ENCODE measurements at regions not wholly inside any gene's neighbourhood (a gene's known extent, or its start where the extent isn't known, plus 50 kb on each side); places are given as distances from the start of the nearest gene placed in this dataset.
"Not testable (repeated sequence)": the region's sequence is repeated elsewhere in the genome, so short reads cannot be mapped to it uniquely, and the experiment has no call there.

DNA sequence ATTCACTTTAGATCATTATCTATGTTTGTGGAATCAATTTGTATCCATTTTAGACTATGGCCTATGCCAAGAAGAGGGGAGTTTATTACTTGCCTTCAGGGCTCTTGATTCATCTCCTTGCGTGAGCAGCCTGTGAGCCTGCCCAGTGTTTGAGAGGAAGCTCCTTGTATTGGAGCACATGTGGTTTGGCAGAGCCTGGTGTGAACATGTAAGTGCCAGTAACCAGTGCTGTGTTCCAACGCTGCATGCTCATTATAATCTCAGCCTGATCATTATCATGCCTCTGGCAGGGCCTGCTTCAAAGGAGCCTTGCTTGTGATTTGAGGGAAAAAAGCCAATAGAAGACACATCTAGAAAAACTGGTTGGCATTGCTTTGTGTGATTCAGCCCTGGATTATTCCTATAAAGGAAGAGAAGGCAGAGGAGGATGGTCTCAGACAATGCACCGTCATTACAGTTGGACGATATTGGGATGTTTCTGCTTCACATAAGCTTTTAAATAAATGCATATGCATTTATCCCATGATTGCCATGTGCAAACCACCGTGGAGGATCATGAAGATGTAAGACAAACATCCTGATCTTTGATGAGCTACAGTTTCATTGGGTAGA, 203.4 kb upstream of the AHR start:
- H3K4me3 ChIP-seq (ENCODE audit: control insufficient read depth, low read depth, low read length): no peak overlapping the region
- DNase-seq (ENCODE audit: low read depth): peak; percentile 100
- TF ChIP-seq, protein P1, sequence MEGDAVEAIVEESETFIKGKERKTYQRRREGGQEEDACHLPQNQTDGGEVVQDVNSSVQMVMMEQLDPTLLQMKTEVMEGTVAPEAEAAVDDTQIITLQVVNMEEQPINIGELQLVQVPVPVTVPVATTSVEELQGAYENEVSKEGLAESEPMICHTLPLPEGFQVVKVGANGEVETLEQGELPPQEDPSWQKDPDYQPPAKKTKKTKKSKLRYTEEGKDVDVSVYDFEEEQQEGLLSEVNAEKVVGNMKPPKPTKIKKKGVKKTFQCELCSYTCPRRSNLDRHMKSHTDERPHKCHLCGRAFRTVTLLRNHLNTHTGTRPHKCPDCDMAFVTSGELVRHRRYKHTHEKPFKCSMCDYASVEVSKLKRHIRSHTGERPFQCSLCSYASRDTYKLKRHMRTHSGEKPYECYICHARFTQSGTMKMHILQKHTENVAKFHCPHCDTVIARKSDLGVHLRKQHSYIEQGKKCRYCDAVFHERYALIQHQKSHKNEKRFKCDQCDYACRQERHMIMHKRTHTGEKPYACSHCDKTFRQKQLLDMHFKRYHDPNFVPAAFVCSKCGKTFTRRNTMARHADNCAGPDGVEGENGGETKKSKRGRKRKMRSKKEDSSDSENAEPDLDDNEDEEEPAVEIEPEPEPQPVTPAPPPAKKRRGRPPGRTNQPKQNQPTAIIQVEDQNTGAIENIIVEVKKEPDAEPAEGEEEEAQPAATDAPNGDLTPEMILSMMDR (IDR thresholded peaks at IDR 0.05; ENCODE audit: control insufficient read depth, insufficient read depth, low read depth, low read length, missing control alignments): no peak

DNA sequence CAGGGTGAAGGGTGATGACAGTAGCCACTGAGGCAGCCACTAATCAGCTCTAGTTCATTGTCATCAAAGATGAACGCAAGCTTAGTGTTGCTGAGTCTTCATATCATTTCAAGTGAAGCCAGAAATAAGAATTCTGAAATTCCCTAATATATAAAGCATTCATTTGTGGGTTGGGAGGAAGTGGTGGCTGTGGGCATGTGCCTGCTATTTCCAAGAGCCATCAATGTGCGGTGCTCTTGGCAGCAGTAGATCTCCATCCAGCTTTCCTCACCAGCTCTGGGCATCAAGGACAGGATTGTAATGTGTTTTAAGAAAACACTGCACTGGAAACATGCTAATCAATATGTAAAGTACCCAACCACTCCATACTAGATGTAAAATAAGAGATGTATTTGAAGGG, 202.5 kb upstream of the AHR start:
- DNase-seq (ENCODE audit: low read depth): no peak
- no peak overlapping the region for H3K4me3 ChIP-seq (ENCODE audit: control insufficient read depth, low read depth, low read length)
- TF ChIP-seq, protein P1 (IDR thresholded peaks at IDR 0.05; ENCODE audit: control insufficient read depth, insufficient read depth, low read depth, low read length, missing control alignments): no peak

DNA sequence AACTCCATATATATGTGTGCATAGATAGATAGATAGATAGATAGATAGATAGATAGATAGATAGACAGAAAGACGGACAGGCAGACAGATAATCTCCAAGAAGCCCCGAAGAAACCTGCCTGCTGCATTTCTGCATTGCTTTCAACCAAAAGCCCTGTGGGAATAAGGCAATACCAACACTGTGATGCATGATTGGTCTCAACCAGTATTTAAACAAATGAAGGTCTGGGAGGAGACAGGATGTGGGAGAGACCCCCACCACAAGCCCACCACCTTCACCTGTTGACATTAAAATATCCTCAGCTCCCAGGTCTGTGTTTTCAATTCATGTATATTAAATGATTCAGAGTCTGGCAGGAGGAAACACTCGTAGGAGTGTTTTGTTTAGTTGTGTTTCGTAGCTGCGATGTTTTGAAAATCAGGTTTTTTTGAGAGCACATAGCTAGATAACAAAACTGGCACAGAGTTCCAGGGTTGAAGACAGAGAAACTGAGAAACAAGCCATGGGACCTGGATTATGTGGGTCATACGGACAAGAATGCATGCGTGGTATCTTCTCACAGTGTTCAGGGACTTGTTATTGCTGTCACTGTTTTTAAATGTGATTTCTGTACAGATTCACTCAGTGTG, 200.7 kb upstream of the AHR start:
- TF ChIP-seq, protein P1 (IDR thresholded peaks at IDR 0.05; ENCODE audit: control insufficient read depth, insufficient read depth, low read depth, low read length, missing control alignments): no peak
- no peak overlapping the region for H3K4me3 ChIP-seq (ENCODE audit: control insufficient read depth, low read depth, low read length)
- DNase-seq (ENCODE audit: low read depth): no peak

DNA sequence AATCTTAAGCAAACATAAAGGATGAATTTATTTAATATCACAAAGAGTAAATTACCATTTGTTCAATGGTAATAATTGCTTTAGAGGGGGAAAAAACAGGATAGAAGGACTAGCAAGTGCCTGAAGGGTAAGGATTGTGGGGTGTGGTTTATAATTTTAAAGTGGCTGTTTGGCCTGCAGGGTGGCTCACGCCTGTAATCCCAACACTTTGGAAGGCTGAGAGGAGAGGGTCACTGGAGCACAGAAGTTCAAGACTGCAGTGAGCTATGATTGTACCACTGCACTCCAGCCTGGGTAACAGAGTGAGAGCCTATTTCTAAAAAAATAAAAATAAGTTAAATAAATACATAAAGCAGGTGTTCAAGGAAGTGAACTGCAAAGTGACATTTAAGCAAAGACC, 199.9 kb upstream of the AHR start:
- DNase-seq (ENCODE audit: low read depth): no peak
- no peak overlapping the region for H3K4me3 ChIP-seq (ENCODE audit: control insufficient read depth, low read depth, low read length)
- TF ChIP-seq, protein P1 (IDR thresholded peaks at IDR 0.05; ENCODE audit: control insufficient read depth, insufficient read depth, low read depth, low read length, missing control alignments): no peak

DNA sequence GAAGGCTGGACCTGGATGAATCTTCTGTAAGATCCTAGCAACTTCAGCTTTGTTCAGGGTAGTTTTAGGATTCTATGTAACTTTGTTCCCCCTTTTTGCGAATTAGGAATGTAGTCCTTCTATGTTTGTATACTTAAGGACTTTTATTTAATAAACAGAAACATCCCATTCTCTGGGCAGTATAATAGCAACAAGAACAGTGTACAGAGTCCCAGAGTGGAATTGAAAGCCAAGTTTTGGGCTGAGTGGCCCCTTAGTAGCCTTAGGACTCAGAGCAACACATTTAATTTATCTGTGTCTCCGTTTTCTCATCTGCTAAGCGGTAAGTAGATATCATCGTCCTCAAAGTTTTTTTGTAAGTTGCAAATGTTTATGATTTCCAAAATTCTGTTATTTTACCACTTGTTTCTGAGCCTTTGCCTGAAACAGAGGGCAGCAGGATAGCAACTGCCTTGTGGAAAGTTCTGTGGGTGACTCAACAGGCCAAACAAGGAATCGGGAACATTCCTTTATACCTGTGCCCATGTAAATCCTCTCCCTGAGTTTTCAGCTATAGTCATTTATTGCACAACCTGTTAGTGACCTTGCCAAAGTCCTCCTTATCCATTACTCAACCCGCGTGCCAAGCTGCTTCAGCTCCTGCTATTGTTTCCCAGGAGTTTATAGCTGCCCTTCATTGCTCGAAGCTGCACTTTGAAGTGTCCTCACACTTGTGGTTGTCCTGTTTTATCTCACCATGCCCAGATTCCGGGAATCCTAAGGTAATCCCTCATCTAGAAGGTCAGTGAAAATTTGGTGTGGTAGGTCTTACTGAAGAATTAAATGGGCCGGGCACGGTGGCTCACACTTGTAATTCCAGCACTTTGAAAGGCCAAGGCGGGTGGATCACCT, 199.1 kb upstream of the AHR start:
- TF ChIP-seq, protein P1 (IDR thresholded peaks at IDR 0.05; ENCODE audit: control insufficient read depth, insufficient read depth, low read depth, low read length, missing control alignments): no peak
- no peak for DNase-seq (ENCODE audit: low read depth)

DNA sequence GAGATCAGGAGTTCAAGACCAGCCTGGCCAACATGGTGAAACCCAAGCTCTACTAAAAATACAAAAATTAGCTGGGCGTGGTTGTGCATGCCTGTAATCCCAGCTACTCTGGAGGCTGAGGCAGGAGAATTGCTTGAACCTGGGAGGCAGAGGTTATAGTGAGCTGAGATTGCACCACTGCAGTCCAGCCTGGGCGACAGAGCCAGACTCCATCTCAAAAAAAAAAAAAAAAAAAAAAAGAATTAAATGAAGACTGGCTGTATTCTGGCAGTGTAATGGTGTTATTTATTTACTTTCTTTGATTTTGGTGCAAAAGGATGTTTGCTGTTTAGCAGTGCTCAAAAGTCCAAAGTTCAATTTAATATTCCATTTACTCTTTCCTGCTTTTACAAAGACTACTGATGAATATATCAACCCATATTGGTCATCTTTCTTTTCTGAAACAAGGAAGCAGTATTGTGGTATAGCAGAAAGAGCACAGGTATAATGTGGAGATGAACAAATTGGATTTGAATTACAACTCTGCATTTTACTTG, 198.4 kb upstream of the AHR start:
- DNase-seq (ENCODE audit: low read depth); H3K4me3 ChIP-seq (ENCODE audit: control insufficient read depth, low read depth, low read length): not testable (repeated sequence)

More for the DNA sequence above, 199.1 kb upstream of the AHR start:
- no peak overlapping the region for H3K4me3 ChIP-seq (ENCODE audit: control insufficient read depth, low read depth, low read length)
